NB4 (cell line): ENCODE measurements at regions not wholly inside any gene's neighbourhood (a gene's known extent, or its start where the extent isn't known, plus 50 kb on each side); places are given as distances from the start of the nearest gene placed in this dataset.

ENCODE experiments used
- DNase-seq: peaks from one replicate; pipeline ENCODE4 v3.0.0; 2010; ENCODE audit warnings: low read depth
- H3K4me3 ChIP-seq: one replicate; pipeline ENCODE4 v1.5.1; 2011; ENCODE audit warnings: mild to moderate bottlenecking, low read depth, low read length, moderate library complexity
- CTCF ChIP-seq: IDR thresholded peaks from one replicate; pipeline ENCODE4 v1.5.1; 2012; ENCODE audit warnings: low read depth, low read length
- MYC ChIP-seq: IDR thresholded peaks from 2 replicates; pipeline ENCODE4 v1.6.1; 2011; ENCODE audit warnings: low read depth, low read length
- POLR2A ChIP-seq: IDR thresholded peaks from 2 replicates; pipeline ENCODE4 v1.6.1; 2011; ENCODE audit warnings: mild to moderate bottlenecking; ENCODE audit not compliant: insufficient read length; ENCODE audit errors: extremely low read depth
- TF ChIP-seq, protein P1 (sequence below): IDR thresholded peaks from 2 replicates; pipeline ENCODE4 v1.6.1; 2011; ENCODE audit warnings: low read depth, low read length

GRCh38 chr21:23223882-23224281 lies 2225.7 kb downstream of the NCAM2 start:
- DNase-seq = no peak
- TF ChIP-seq, protein P1, sequence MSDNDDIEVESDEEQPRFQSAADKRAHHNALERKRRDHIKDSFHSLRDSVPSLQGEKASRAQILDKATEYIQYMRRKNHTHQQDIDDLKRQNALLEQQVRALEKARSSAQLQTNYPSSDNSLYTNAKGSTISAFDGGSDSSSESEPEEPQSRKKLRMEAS = no peak
- TF ChIP-seq CTCF (no peak), MYC (no peak), POLR2A (no peak)

GRCh38 chr21:23218667-23219066 lies 2220.5 kb downstream of the NCAM2 start:
- TF ChIP-seq, protein P1 = no peak
- no peak for TF ChIP-seq CTCF
- TF ChIP-seq MYC = no peak
- no peak for TF ChIP-seq POLR2A
- no peak overlapping the region for H3K4me3 ChIP-seq
- no peak for DNase-seq

More at GRCh38 chr21:23223882-23224281, 2225.7 kb downstream of the NCAM2 start:
- H3K4me3 ChIP-seq = no peak overlapping the region

GRCh38 chr21:23217597-23217996 lies 2219.4 kb downstream of the NCAM2 start:
- H3K4me3 ChIP-seq = no peak overlapping the region
- DNase-seq = no peak
- TF ChIP-seq POLR2A = no peak
- TF ChIP-seq, protein P1 = no peak

- H3K4me3 ChIP-seq = no peak overlapping the region
- DNase-seq = no peak
- TF ChIP-seq, protein P1 = no peak
- TF ChIP-seq POLR2A (no peak), CTCF (no peak), MYC (no peak)
Measured at GRCh38 chr21:23215261-23215660, 2217.1 kb downstream of the NCAM2 start.
